Activated CD8-positive, alpha-beta memory T cell treated with anti-CD3 and anti-CD28 coated beads, Interleukin-2, amount 50 U/mL, for 1 hour (primary cell): ENCODE measurements at regions not wholly inside any gene's neighbourhood (a gene's known extent, or its start where the extent isn't known, plus 50 kb on each side); places are given as distances from the start of the nearest gene placed in this dataset.

Experiments used
- DNase-seq: peaks from one replicate; pipeline ENCODE4 v3.0.0-alpha.2; 2020; ENCODE audit errors: extremely low read depth

DNA sequence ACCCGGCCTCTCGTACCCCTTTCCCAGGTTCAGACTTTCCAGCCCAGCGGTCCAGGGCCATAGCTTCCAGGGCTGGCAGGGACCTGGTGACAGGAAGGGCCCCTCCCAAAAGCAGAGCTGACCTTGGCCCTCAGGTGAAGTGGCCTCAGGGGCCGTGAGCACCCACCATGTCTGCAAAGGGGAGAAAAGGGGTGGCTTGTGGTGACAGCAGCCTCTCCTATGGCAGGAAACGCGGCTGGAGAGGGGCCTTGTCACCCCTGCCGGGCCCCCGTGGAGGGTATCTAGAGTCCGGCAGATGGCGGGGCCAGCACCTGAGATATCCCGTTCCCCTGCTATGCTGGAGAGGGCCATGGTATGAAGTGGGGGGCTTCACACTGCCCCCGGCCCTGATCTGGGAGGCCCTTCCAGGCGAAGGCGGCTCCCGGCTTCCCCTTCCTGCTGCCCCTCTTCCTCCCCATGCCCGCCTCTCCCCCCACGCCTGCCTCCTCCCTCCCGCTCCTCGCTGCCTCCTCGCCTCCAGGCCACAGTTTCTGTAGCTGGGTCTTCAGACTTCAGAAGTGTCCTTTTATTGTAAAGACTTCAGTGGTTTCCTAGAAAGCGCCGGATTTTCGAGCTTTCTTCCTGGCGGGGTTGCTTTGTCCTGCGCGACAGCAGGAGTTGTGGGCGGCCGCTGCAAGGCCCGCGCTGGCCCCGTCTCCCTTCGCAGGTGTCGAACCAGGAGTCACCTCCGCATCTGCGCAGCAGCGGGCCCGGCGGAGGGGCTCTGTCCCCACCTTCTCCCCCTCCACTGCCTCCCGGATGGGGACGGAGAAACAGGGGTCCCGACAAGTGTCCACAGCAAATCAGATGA, 240.5 kb upstream of the MYT1L start:
- DNase-seq = no peak

DNA sequence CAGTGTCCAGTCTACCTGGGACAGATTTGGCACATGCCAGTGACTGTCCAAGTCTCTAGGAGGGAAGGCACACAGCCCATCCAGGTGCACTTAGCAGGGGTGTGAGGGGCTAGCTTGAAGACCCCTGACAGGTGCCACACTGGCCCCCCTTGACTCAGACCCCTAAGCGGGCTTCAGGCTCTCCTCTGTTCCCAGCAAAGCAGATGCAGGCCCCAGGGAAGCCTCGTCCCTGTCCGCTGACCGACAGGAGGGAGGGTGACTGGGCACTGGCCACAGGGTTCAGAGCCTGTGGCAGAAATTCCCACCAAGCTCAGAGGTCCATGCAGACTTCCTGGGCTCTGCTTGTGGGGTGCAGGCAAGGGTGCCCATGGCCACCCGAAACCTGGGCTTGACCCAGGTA, 239.8 kb upstream of the MYT1L start:
- DNase-seq = no peak

GRCh38 chr2:2570360-2570759, 239.3 kb upstream of the MYT1L start:
- no peak for DNase-seq

DNA sequence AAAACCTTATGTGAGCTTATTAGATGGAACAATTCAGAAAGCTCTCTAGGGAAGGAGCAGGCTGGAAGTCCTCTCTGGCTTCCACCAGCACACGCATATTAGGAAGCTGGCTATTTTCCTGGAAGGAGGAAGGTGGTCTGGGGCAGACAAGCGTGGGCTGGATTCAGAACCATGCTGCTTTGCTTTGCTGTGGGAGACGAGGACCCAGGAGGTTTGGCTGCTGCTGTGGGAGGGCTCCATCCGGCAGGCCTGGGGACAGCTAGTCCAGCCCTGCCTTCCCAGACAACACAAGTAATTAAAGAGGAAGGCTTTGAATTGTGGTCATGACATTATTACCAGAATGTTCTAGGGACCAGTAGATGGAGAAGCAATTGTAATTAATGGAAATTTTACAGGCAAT, 238.8 kb upstream of the MYT1L start:
- no peak for DNase-seq

GRCh38 chr2:2569306-2569705, 238.2 kb upstream of the MYT1L start:
- DNase-seq = no peak

DNA sequence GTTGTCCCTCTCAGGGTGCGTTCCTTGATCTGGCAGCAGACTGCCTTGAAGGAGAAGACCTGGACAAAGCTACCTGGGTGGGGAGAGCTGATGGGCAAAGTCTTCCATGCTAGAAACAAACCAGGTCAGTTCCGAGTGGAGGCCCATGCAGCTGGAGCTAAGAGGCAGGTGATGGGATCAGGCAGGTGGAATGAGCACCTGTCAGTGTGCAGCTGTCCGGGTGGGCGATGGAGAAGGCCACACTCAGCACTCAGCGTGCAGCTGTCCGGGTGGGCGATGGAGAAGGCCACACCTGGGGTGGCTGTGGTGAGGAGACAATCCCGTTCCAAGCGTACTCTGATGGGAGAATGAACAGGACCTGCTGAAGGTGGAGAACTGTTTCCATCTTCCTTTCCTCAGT, 237.3 kb upstream of the MYT1L start:
- DNase-seq = no peak

DNA sequence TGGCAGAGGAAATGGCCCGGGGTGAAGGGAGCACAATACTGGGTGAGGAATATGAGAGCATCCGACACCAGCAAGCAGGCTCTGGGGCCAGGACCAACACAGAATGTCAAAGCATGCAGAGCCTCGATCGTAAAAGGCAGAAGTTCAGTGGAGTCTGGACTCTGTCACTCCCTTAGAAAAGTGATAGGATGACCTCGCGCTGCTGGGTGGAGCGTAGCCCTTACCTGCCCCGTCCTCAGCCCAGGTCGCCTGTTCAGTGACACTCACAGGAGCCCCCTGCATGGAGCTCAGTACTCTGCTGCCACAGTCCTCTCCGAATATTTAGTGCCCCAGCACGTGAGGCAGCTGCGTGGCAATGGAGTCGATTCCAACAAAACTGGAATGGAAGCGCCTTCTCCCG, 236.7 kb upstream of the MYT1L start:
- no peak for DNase-seq

- no peak for DNase-seq
Observed at GRCh38 chr2:2566396-2567323, 235.6 kb upstream of the MYT1L start.

- no peak for DNase-seq
Observed at GRCh38 chr2:2565671-2566070, 234.6 kb upstream of the MYT1L start.

- no peak for DNase-seq
Observed at GRCh38 chr2:2564300-2565078, 233.4 kb upstream of the MYT1L start.

DNA sequence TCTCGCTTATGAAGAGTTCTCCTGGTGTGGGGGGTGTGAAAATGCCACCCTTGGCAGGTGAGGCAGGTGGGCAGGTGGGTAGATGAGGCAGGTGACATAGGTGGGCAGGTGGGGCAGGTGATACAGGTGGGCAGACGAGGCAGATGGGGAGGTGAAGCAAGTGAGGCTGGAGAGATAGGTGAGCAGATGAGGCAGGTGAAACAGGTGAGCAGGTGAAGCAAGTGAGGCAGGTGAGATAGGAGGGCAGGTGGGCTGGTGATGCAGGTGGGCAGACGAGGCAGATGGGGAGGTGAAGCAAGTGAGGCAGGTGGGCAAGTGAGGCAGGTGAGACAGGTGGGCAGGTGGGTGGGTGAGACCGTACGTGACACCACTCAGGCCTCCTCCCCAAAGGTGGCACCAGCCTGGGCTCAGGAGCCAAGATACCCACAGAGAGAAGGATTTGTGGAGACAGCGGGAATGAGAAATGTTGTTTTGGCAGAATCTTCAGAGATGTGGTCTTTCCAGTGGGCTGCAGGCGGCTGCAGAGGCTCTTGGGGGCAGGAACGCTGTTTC, 232.3 kb upstream of the MYT1L start:
- no peak for DNase-seq

DNA sequence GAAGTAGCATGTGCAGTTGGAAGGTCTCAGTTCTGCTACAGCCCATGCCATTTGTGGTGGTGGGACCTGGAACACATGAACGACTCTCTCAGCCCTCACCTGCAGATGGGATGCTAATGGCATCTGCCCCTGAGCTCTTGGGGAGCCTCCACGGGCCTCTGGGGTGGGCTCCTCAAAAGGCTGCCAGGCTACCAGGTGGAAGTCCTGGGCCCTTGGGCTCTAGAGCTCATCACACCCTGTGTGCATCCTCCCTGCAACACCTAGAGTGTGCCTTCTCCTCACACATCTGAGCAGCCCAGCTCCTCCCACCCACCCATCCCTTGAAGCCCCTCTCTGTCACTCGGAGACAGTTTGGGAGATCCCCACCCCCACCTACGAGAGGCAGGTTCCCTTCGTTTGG, 231.8 kb upstream of the MYT1L start:
- DNase-seq = no peak

DNA sequence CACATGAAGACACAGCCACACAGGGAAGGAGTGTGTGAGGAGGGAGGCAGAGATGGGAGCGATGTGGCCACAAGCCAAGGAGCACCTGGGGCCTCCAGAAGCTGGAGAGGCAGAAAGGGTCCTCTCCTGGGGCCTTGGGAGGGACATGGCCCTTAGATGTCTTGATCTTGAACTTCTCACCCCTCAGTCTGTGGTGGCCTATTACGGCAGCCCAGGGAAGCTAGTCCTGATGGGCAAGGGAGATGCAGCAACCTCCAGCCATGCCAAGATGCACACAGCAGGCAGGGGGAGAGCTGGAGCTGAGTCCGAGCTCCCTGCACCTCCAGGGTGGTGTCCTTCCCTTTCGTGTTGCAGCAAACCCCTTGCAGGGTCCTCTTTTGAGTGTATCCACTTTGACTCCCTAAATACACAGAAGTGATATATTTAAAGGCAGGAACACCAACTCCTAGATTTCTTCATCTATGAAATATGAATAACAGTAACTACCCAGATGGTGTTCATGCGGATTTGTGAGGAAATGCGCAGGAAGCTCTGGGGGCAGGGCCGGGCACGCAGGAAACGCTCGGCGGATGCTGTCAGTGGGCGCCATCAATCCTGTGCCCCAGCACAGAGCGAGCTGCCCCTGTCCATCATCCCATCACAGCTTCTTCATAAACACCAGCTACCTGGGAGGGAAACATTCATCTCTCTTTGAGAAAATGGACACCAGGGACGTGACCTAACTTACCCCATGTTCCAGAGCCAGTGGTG, 230.4 kb upstream of the MYT1L start:
- no peak for DNase-seq

GRCh38 chr2:2560374-2561015, 229.4 kb upstream of the MYT1L start:
- no peak for DNase-seq

DNA sequence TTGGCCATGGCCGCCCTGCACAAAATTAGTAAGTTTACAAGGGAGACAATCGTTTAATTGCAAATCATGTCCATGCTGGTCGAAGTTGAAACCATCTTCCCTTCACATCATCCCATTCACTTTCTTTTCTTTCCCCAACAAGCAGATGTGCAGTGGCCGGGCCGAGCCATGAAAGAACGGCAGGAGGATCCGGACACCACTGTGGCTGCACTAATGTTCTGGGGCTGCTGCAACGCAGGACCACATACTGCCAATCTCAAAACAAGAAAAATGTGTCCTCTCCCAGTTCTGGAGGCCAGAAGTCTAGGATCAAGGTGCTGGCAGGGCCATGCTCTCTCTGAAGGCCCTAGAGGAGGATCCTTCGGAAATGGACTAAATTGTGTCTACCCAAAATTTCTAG, 227.4 kb upstream of the MYT1L start:
- no peak for DNase-seq

GRCh38 chr2:2557475-2557874, 226.4 kb upstream of the MYT1L start:
- DNase-seq = no peak

DNA sequence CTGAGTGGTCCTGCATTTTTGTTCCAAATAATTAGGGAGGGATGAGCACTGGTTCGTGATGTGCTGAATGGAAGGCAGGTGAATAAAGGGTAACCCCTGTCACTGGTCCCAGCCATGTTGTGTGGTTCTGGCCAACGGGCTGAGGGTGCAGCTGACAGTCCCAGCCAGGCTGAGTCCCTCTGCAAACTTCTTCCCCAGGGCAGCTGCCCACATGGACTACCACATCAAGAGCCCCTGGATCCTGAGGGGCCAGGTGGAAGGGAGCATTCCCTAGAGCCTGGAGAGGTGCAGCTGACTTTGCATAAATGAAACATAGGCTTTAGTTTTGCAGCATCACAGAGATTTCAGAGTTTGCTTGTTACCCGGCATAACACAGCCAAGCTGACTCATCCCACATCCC, 219.8 kb upstream of the MYT1L start:
- DNase-seq = no peak

DNA sequence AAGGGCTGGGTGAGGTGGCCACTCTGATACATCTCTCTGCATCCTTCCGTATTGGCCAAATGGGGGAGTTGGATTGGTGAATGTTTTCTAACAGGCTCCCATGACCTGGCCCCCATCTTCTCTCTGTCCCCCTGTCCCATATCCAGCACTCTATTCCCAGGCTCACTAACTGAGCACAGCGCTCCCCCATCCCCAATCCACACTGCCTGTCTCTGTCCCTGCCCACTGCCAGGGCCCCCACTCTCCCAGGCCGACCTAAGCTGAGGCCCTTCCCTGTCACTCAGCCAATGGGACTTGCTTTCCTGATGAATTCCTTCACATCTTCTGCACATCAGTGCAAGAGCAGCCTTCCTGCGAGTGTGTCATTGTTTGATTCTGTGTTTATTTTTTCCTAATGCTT, 216.8 kb upstream of the MYT1L start:
- DNase-seq = no peak

GRCh38 chr2:2547451-2547850, 216.4 kb upstream of the MYT1L start:
- no peak for DNase-seq

GRCh38 chr2:2546046-2546445, 215.0 kb upstream of the MYT1L start:
- DNase-seq = no peak
